GM12872 (cell line): ENCODE measurements at regions not wholly inside any gene's neighbourhood (a gene's known extent, or its start where the extent isn't known, plus 50 kb on each side); places are given as distances from the start of the nearest gene placed in this dataset.

ENCODE experiments used
- CTCF ChIP-seq: IDR thresholded peaks from 3 replicates; pipeline ENCODE4 v1.5.1; 2011; ENCODE audit warnings: low read depth, mild to moderate bottlenecking, low read length, moderate library complexity; ENCODE audit not compliant: insufficient read depth

GRCh38 chr1:157196670-157197456, 58.7 kb upstream of the ETV3 start:
- TF ChIP-seq CTCF = peak; percentile 43; the same call in 2 of the 3 replicates

GRCh38 chr1:157196245-157196543, 58.0 kb upstream of the ETV3 start:
- no peak for TF ChIP-seq CTCF

- TF ChIP-seq CTCF = no peak
These were observed 57.5 kb upstream of the ETV3 start for GRCh38 chr1:157195521-157196244.

GRCh38 chr1:157194731-157195520, 56.7 kb upstream of the ETV3 start:
- TF ChIP-seq CTCF = no peak

- peak; percentile 73 for TF ChIP-seq CTCF
These were observed 55.7 kb upstream of the ETV3 start for GRCh38 chr1:157193702-157194391.

- TF ChIP-seq CTCF = no peak
These were observed 55.0 kb upstream of the ETV3 start for GRCh38 chr1:157193219-157193618.
